ENCODE measurements at regions not wholly inside any gene's neighbourhood (a gene's known extent, or its start where the extent isn't known, plus 50 kb on each side); places are given as distances from the start of the nearest gene placed in this dataset.
A peak's percentile ranks its signal among the peaks of the same experiment; 100 is the strongest.
"Not testable (repeated sequence)": the region's sequence is repeated elsewhere in the genome, so short reads cannot be mapped to it uniquely, and the experiment has no call there.

GRCh38 chr1:190908246-190908645 is 430.6 kb upstream of the BRINP3 start:
- H3K9ac ChIP-seq (ENCODE audit: insufficient read length) = no peak overlapping the region
- H3K27ac ChIP-seq = no peak overlapping the region
- H3K9me3 ChIP-seq (ENCODE audit: low read depth, low read length) = no peaks in the 10 kb centered on the region
- DNase-seq (ENCODE audit: low read depth, low spot score) = no peak
- no peaks in the 10 kb centered on the region for H3K36me3 ChIP-seq (ENCODE audit: insufficient read depth, low read length)
- TF ChIP-seq POLR2AphosphoS5 (IDR thresholded peaks at IDR 0.05; ENCODE audit: borderline replicate concordance, low read depth, low read length) (no peak), FOXP2 (optimal IDR thresholded peaks at IDR 0.05; ENCODE audit: control extremely low read depth, extremely low read length, insufficient read depth) (no peak), EZH2 (IDR thresholded peaks at IDR 0.05) (no peak)
- no peak overlapping the region for H3K4me3 ChIP-seq

- H3K4me3 ChIP-seq = no peak overlapping the region
- TF ChIP-seq FOXP2 (optimal IDR thresholded peaks at IDR 0.05; ENCODE audit: control extremely low read depth, extremely low read length, insufficient read depth) = no peak
- no peak for TF ChIP-seq EZH2 (IDR thresholded peaks at IDR 0.05)
- TF ChIP-seq POLR2AphosphoS5 (IDR thresholded peaks at IDR 0.05; ENCODE audit: borderline replicate concordance, low read depth, low read length) = no peak
- DNase-seq (ENCODE audit: low read depth, low spot score) = no peak
- H3K36me3 ChIP-seq (ENCODE audit: insufficient read depth, low read length) = no peaks in the 10 kb centered on the region
- H3K9ac ChIP-seq (ENCODE audit: insufficient read length) = no peak overlapping the region
- H3K9me3 ChIP-seq (ENCODE audit: low read depth, low read length) = no peaks in the 10 kb centered on the region
- no peak overlapping the region for H3K27ac ChIP-seq
Measured at GRCh38 chr1:190908691-190909090, 431.0 kb upstream of the BRINP3 start.

- no peak for DNase-seq (ENCODE audit: low read depth, low spot score)
- Histone ChIP-seq H3K27ac (peak overlapping the region; percentile 93), H3K36me3 (ENCODE audit: insufficient read depth, low read length) (no peaks in the 10 kb centered on the region), H3K9ac (ENCODE audit: insufficient read length) (peak overlapping the region; percentile 35), H3K4me3 (peak overlapping the region; percentile 56), H3K9me3 (ENCODE audit: low read depth, low read length) (no peaks in the 10 kb centered on the region)
- no peak for TF ChIP-seq FOXP2 (optimal IDR thresholded peaks at IDR 0.05; ENCODE audit: control extremely low read depth, extremely low read length, insufficient read depth)
- no peak for TF ChIP-seq POLR2AphosphoS5 (IDR thresholded peaks at IDR 0.05; ENCODE audit: borderline replicate concordance, low read depth, low read length)
- no peak for TF ChIP-seq EZH2 (IDR thresholded peaks at IDR 0.05)
Measured at GRCh38 chr1:190935925-190936324, 458.3 kb upstream of the BRINP3 start.

GRCh38 chr1:190936337-190936736 is 458.7 kb upstream of the BRINP3 start:
- Histone ChIP-seq H3K27ac (peak overlapping the region; percentile 93), H3K9me3 (ENCODE audit: low read depth, low read length) (no peaks in the 10 kb centered on the region), H3K36me3 (ENCODE audit: insufficient read depth, low read length) (no peaks in the 10 kb centered on the region), H3K9ac (ENCODE audit: insufficient read length) (peak overlapping the region; percentile 35), H3K4me3 (peak overlapping the region; percentile 56)
- peak; percentile 53 for DNase-seq (ENCODE audit: low read depth, low spot score)
- TF ChIP-seq EZH2 (IDR thresholded peaks at IDR 0.05) (no peak), POLR2AphosphoS5 (IDR thresholded peaks at IDR 0.05; ENCODE audit: borderline replicate concordance, low read depth, low read length) (no peak), FOXP2 (optimal IDR thresholded peaks at IDR 0.05; ENCODE audit: control extremely low read depth, extremely low read length, insufficient read depth) (no peak)

GRCh38 chr1:190940951-190941350 is 463.3 kb upstream of the BRINP3 start:
- DNase-seq (ENCODE audit: low read depth, low spot score) = no peak
- no peaks in the 10 kb centered on the region for H3K36me3 ChIP-seq (ENCODE audit: insufficient read depth, low read length)
- TF ChIP-seq EZH2 (IDR thresholded peaks at IDR 0.05) (no peak), FOXP2 (optimal IDR thresholded peaks at IDR 0.05; ENCODE audit: control extremely low read depth, extremely low read length, insufficient read depth) (no peak), POLR2AphosphoS5 (IDR thresholded peaks at IDR 0.05; ENCODE audit: borderline replicate concordance, low read depth, low read length) (no peak)
- no peak overlapping the region for H3K9ac ChIP-seq (ENCODE audit: insufficient read length)
- no peak overlapping the region for H3K27ac ChIP-seq
- H3K9me3 ChIP-seq (ENCODE audit: low read depth, low read length) = no peaks in the 10 kb centered on the region
- no peak overlapping the region for H3K4me3 ChIP-seq

GRCh38 chr1:190942475-190942874 is 464.8 kb upstream of the BRINP3 start:
- Histone ChIP-seq H3K9me3 (ENCODE audit: low read depth, low read length) (no peaks in the 10 kb centered on the region), H3K4me3 (no peak overlapping the region), H3K27ac (no peak overlapping the region), H3K9ac (ENCODE audit: insufficient read length) (no peak overlapping the region), H3K36me3 (ENCODE audit: insufficient read depth, low read length) (no peaks in the 10 kb centered on the region)
- DNase-seq (ENCODE audit: low read depth, low spot score) = no peak
- TF ChIP-seq POLR2AphosphoS5 (IDR thresholded peaks at IDR 0.05; ENCODE audit: borderline replicate concordance, low read depth, low read length) (no peak), EZH2 (IDR thresholded peaks at IDR 0.05) (no peak), FOXP2 (optimal IDR thresholded peaks at IDR 0.05; ENCODE audit: control extremely low read depth, extremely low read length, insufficient read depth) (no peak)

- not testable (repeated sequence) for H3K36me3 ChIP-seq (ENCODE audit: insufficient read depth, low read length); H3K27ac ChIP-seq; H3K4me3 ChIP-seq; DNase-seq (ENCODE audit: low read depth, low spot score); H3K9me3 ChIP-seq (ENCODE audit: low read depth, low read length); H3K9ac ChIP-seq (ENCODE audit: insufficient read length)
Measured at GRCh38 chr1:190943722-190944121, 466.1 kb upstream of the BRINP3 start.

- H3K9ac ChIP-seq (ENCODE audit: insufficient read length) = no peak overlapping the region
- no peak for DNase-seq (ENCODE audit: low read depth, low spot score)
- H3K9me3 ChIP-seq (ENCODE audit: low read depth, low read length) = no peaks in the 10 kb centered on the region
- no peak for TF ChIP-seq POLR2AphosphoS5 (IDR thresholded peaks at IDR 0.05; ENCODE audit: borderline replicate concordance, low read depth, low read length)
- no peak for TF ChIP-seq EZH2 (IDR thresholded peaks at IDR 0.05)
- no peak for TF ChIP-seq FOXP2 (optimal IDR thresholded peaks at IDR 0.05; ENCODE audit: control extremely low read depth, extremely low read length, insufficient read depth)
- H3K27ac ChIP-seq = no peak overlapping the region
- H3K4me3 ChIP-seq = no peak overlapping the region
- H3K36me3 ChIP-seq (ENCODE audit: insufficient read depth, low read length) = no peaks in the 10 kb centered on the region
Measured at GRCh38 chr1:190949939-190950338, 472.3 kb upstream of the BRINP3 start.

- H3K9me3 ChIP-seq (ENCODE audit: low read depth, low read length) = no peaks in the 10 kb centered on the region
- no peak for DNase-seq (ENCODE audit: low read depth, low spot score)
- TF ChIP-seq FOXP2 (optimal IDR thresholded peaks at IDR 0.05; ENCODE audit: control extremely low read depth, extremely low read length, insufficient read depth) (no peak), POLR2AphosphoS5 (IDR thresholded peaks at IDR 0.05; ENCODE audit: borderline replicate concordance, low read depth, low read length) (no peak), EZH2 (IDR thresholded peaks at IDR 0.05) (no peak)
- no peak overlapping the region for H3K9ac ChIP-seq (ENCODE audit: insufficient read length)
- H3K27ac ChIP-seq = no peak overlapping the region
- no peaks in the 10 kb centered on the region for H3K36me3 ChIP-seq (ENCODE audit: insufficient read depth, low read length)
- no peak overlapping the region for H3K4me3 ChIP-seq
Measured at GRCh38 chr1:190957565-190957964, 479.9 kb upstream of the BRINP3 start.
